ENCODE measurements at regions not wholly inside any gene's neighbourhood (a gene's known extent, or its start where the extent isn't known, plus 50 kb on each side); places are given as distances from the start of the nearest gene placed in this dataset.

- H3K4me2 ChIP-seq (ENCODE audit: low read depth, low read length), result no peak overlapping the region
- no peak overlapping the region for H2AFZ ChIP-seq (ENCODE audit: low read length)
- ATAC-seq (no peak), DNase-seq (ENCODE audit: low spot score) (no peak), FAIRE-seq (no peak)
- CTCF ChIA-PET (ENCODE audit: low intra/inter-chr PET ratio, low total read pairs), result no interaction called here
- in situ Hi-C loops (cut with HindIII; ENCODE audit: extremely low pct_ligation_motif_present, low pct_unique_long_range_greater_than_20kb), result no loop called here
- no peak overlapping the region for H3K4me3 ChIP-seq (replicated peaks in 1 of 3; ENCODE audit: insufficient read depth in 1 of 3, low read depth in 2 of 3, low read length in 3 of 3)
- H3K27ac ChIP-seq (ENCODE audit: extremely low read length, insufficient read depth, low read length), result no peak overlapping the region
- intact Hi-C loops (cut with micrococcal nuclease; ENCODE audit: unreplicated experiment), result no loop called here
- H3K9ac ChIP-seq (ENCODE audit: insufficient read depth, low read depth, low read length), result no peak overlapping the region
- H3K9me3 ChIP-seq (ENCODE audit: low read length), result peaks cover 26% of the 10 kb centered on the region
- H4K20me1 ChIP-seq (ENCODE audit: insufficient read depth, low read length), result no peaks in the 10 kb centered on the region
- H3K36me3 ChIP-seq (replicated peaks in 1 of 2; ENCODE audit: control insufficient read depth in 1 of 2, insufficient read depth in 2 of 2, low read length in 2 of 2), result no peaks in the 10 kb centered on the region
- TF ChIP-seq RAD51 (IDR thresholded peaks at IDR 0.05; ENCODE audit: borderline replicate concordance), result no peak
- TF ChIP-seq ZNF260 (CRISPR knock-in tag; IDR thresholded peaks at IDR 0.05; ENCODE audit: borderline replicate concordance, low read depth), result no peak
- TF ChIP-seq PATZ1 (CRISPR knock-in tag; IDR thresholded peaks at IDR 0.05), result no peak
- no peak for TF ChIP-seq ZNF7 (CRISPR knock-in tag; IDR thresholded peaks at IDR 0.05)
- TF ChIP-seq ZBTB1 (CRISPR knock-in tag; IDR thresholded peaks at IDR 0.05; ENCODE audit: borderline replicate concordance), result no peak
- no peak for TF ChIP-seq THRA (CRISPR knock-in tag; IDR thresholded peaks at IDR 0.05; ENCODE audit: borderline replicate concordance)
- TF ChIP-seq SYNCRIP (IDR thresholded peaks at IDR 0.05; ENCODE audit: insufficient read depth, low read depth, low read length), result no peak
- TF ChIP-seq KDM5B (CRISPR knock-in tag; IDR thresholded peaks at IDR 0.05; ENCODE audit: borderline replicate concordance), result no peak
- no peak for TF ChIP-seq FOXP1 (IDR thresholded peaks at IDR 0.05)
- TF ChIP-seq FOXP1 (CRISPR knock-in tag; IDR thresholded peaks at IDR 0.05), result no peak
- no peak for TF ChIP-seq SMYD3 (CRISPR knock-in tag; IDR thresholded peaks at IDR 0.05)
- POLR2A ChIA-PET, result no interaction called here
- no TSS peak for BruUV-seq (replicated peaks)
- no peaks in the 10 kb centered on the region for H3K79me2 ChIP-seq (ENCODE audit: insufficient read depth, low read length)
- peaks cover 11% of the 10 kb centered on the region; the same call in 1 of the 2 replicates for H3K4me1 ChIP-seq (ENCODE audit: insufficient read depth, low read length)
- H3K27me3 ChIP-seq (ENCODE audit: control insufficient read depth in 1 of 2, insufficient read depth in 2 of 2, low read length in 2 of 2), result no peaks in the 10 kb centered on the region
Observed at GRCh38 chr5:125703616-125704015, 719.6 kb upstream of the GRAMD2B start.

Measured in HepG2 (cell line).